ENCODE measurements at regions not wholly inside any gene's neighbourhood (a gene's known extent, or its start where the extent isn't known, plus 50 kb on each side); places are given as distances from the start of the nearest gene placed in this dataset.

GRCh38 chr12:114293073-114293472 lies 112.9 kb downstream of the TBX5 start:
- Histone ChIP-seq H3K9ac (ENCODE audit: low read length) (no peak overlapping the region), H3K27me3 (ENCODE audit: low read depth, low read length) (no peaks in the 10 kb centered on the region), H3K9me3 (ENCODE audit: insufficient read depth, low read length) (no peaks in the 10 kb centered on the region), H3K36me3 (replicated peaks; ENCODE audit: low read depth, low read length) (no peaks in the 10 kb centered on the region), H3K27ac (ENCODE audit: low read length) (no peak overlapping the region), H3K4me2 (ENCODE audit: low read length) (no peak overlapping the region), H3K4me3 (ENCODE audit: low read length) (no peak overlapping the region), H3K79me2 (ENCODE audit: low read length) (no peaks in the 10 kb centered on the region), H3K4me1 (ENCODE audit: low read length) (no peaks in the 10 kb centered on the region), H2AFZ (ENCODE audit: low read depth, low read length) (no peak overlapping the region), H4K20me1 (ENCODE audit: insufficient read depth, low read length) (no peaks in the 10 kb centered on the region)
- TF ChIP-seq, protein P1, sequence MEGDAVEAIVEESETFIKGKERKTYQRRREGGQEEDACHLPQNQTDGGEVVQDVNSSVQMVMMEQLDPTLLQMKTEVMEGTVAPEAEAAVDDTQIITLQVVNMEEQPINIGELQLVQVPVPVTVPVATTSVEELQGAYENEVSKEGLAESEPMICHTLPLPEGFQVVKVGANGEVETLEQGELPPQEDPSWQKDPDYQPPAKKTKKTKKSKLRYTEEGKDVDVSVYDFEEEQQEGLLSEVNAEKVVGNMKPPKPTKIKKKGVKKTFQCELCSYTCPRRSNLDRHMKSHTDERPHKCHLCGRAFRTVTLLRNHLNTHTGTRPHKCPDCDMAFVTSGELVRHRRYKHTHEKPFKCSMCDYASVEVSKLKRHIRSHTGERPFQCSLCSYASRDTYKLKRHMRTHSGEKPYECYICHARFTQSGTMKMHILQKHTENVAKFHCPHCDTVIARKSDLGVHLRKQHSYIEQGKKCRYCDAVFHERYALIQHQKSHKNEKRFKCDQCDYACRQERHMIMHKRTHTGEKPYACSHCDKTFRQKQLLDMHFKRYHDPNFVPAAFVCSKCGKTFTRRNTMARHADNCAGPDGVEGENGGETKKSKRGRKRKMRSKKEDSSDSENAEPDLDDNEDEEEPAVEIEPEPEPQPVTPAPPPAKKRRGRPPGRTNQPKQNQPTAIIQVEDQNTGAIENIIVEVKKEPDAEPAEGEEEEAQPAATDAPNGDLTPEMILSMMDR (IDR thresholded peaks at IDR 0.05; ENCODE audit: low read depth, low read length) = no peak
- TF ChIP-seq EZH2phosphoT487 (IDR thresholded peaks at IDR 0.05; ENCODE audit: low read depth) = no peak

DNA sequence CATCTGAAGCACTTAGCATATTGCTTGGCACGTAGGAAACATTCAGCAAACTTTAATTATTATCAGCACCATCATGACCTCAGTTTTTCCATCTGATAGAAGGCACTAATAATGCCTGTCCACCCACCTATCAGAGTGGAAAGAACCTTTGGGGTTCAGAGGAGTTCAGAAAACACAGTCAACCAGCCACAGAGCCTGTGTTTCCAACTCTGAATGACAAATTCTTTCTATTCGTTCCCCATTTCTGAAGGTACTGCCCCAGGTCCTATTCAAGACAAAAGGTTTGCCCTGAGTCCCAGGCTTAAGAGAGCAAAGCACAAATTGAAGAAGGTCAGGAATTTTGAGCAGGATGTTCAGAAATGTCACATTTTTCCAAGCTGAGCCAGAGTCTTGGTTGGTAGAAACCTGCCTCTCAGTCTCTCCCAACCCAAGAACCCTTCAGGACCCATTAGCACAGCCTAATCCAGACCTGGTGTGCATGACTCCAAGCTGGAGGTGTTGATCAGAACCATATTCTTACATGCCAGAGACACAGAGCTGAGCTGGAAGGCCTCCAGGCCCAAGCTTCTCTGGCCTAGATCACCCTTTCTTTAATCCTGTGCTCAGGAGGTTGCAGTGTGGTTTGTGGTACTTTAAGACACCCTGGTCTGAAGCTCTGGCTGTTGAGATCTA lies 114.4 kb downstream of the TBX5 start:
- H4K20me1 ChIP-seq (ENCODE audit: insufficient read depth, low read length) = no peaks in the 10 kb centered on the region
- H3K36me3 ChIP-seq (replicated peaks; ENCODE audit: low read depth, low read length) = no peaks in the 10 kb centered on the region
- no peak overlapping the region for H2AFZ ChIP-seq (ENCODE audit: low read depth, low read length)
- H3K79me2 ChIP-seq (ENCODE audit: low read length) = no peaks in the 10 kb centered on the region
- no peaks in the 10 kb centered on the region for H3K27me3 ChIP-seq (ENCODE audit: low read depth, low read length)
- TF ChIP-seq, protein P1 (IDR thresholded peaks at IDR 0.05; ENCODE audit: low read depth, low read length) = no peak
- TF ChIP-seq EZH2phosphoT487 (IDR thresholded peaks at IDR 0.05; ENCODE audit: low read depth) = no peak
- no peak overlapping the region for H3K4me3 ChIP-seq (ENCODE audit: low read length)
- no peaks in the 10 kb centered on the region for H3K9me3 ChIP-seq (ENCODE audit: insufficient read depth, low read length)
- no peak overlapping the region for H3K9ac ChIP-seq (ENCODE audit: low read length)
- H3K4me1 ChIP-seq (ENCODE audit: low read length) = no peaks in the 10 kb centered on the region
- H3K4me2 ChIP-seq (ENCODE audit: low read length) = no peak overlapping the region
- H3K27ac ChIP-seq (ENCODE audit: low read length) = no peak overlapping the region

- Histone ChIP-seq H3K9ac (ENCODE audit: low read length) (no peak overlapping the region), H2AFZ (ENCODE audit: low read depth, low read length) (no peak overlapping the region), H4K20me1 (ENCODE audit: insufficient read depth, low read length) (no peaks in the 10 kb centered on the region), H3K9me3 (ENCODE audit: insufficient read depth, low read length) (no peaks in the 10 kb centered on the region), H3K36me3 (replicated peaks; ENCODE audit: low read depth, low read length) (no peaks in the 10 kb centered on the region), H3K27ac (ENCODE audit: low read length) (no peak overlapping the region), H3K4me1 (ENCODE audit: low read length) (no peaks in the 10 kb centered on the region), H3K4me2 (ENCODE audit: low read length) (no peak overlapping the region), H3K79me2 (ENCODE audit: low read length) (no peaks in the 10 kb centered on the region), H3K27me3 (ENCODE audit: low read depth, low read length) (0 out of 2 replicates have a peak, but pooled peaks cover 5% of the 10 kb centered on the region), H3K4me3 (ENCODE audit: low read length) (no peak overlapping the region)
- TF ChIP-seq, protein P1 (IDR thresholded peaks at IDR 0.05; ENCODE audit: low read depth, low read length) = no peak
- TF ChIP-seq EZH2phosphoT487 (IDR thresholded peaks at IDR 0.05; ENCODE audit: low read depth) = no peak
Observed at GRCh38 chr12:114287821-114288525, 118.0 kb downstream of the TBX5 start.

GRCh38 chr12:114286145-114286544 lies 119.8 kb downstream of the TBX5 start:
- Histone ChIP-seq H3K4me2 (ENCODE audit: low read length) (no peak overlapping the region), H3K79me2 (ENCODE audit: low read length) (no peaks in the 10 kb centered on the region), H3K4me3 (ENCODE audit: low read length) (no peak overlapping the region), H3K27ac (ENCODE audit: low read length) (no peak overlapping the region), H3K36me3 (replicated peaks; ENCODE audit: low read depth, low read length) (no peaks in the 10 kb centered on the region), H3K27me3 (ENCODE audit: low read depth, low read length) (0 out of 2 replicates have a peak, but pooled peaks cover 5% of the 10 kb centered on the region), H2AFZ (ENCODE audit: low read depth, low read length) (no peak overlapping the region), H4K20me1 (ENCODE audit: insufficient read depth, low read length) (no peaks in the 10 kb centered on the region), H3K4me1 (ENCODE audit: low read length) (no peaks in the 10 kb centered on the region), H3K9me3 (ENCODE audit: insufficient read depth, low read length) (no peaks in the 10 kb centered on the region), H3K9ac (ENCODE audit: low read length) (no peak overlapping the region)
- TF ChIP-seq, protein P1 (IDR thresholded peaks at IDR 0.05; ENCODE audit: low read depth, low read length) = no peak
- no peak for TF ChIP-seq EZH2phosphoT487 (IDR thresholded peaks at IDR 0.05; ENCODE audit: low read depth)

Data from OCI-LY3 (cell line).